ENCODE measurements at regions not wholly inside any gene's neighbourhood (a gene's known extent, or its start where the extent isn't known, plus 50 kb on each side); places are given as distances from the start of the nearest gene placed in this dataset.
A peak's percentile ranks its signal among the peaks of the same experiment; 100 is the strongest.

DNA sequence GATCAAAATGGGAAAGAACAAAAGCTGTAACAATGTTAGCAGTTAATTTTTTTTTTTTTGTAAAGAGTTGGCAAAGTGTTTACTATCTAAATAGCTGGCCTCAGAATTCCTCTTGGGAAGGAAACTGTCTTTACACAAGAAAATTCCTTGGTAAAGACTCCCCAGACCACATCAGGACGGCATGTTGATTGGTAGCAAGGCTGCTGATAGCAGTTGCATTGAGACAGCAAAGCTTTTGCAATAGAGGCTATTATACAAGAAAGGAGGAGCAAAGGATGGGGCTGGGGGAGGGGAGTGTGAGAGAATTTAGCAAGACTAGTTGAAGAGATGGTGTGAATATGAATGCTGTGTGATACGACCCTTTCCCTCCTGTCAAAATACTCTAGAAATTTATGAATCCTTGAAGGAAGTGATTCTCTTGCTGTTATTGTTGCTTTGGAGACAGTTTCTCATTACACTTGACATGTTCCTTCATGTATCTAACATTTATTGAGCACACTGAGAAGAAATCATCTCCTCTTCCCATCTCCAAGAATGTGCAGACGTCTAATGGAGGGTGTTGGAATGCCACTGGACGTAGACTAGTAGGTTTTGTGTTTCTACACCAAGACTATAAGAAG is 355.6 kb downstream of the SIPA1L2 start:
- Histone ChIP-seq H3K36me3 (ENCODE audit: insufficient read depth, low read length) (no peaks in the 10 kb centered on the region), H3K9me2 (ENCODE audit: insufficient read depth, low read length) (no peaks in the 10 kb centered on the region), H3K27ac (ENCODE audit: low read length) (no peak overlapping the region), H3F3A (ENCODE audit: insufficient read depth, low read length, poor library complexity, severe bottlenecking) (no peaks in the 10 kb centered on the region), H3K4me3 (ENCODE audit: low read length) (peak overlapping the region; percentile 15), H3K9me3 (ENCODE audit: low read length) (no peaks in the 10 kb centered on the region), H3K27me3 (ENCODE audit: insufficient read depth, low read depth, low read length) (no peaks in the 10 kb centered on the region), H3K79me2 (replicated peaks; ENCODE audit: insufficient read depth, low read length) (no peaks in the 10 kb centered on the region), H2AFZ (ENCODE audit: low read depth, low read length) (no peak overlapping the region), H4K20me1 (ENCODE audit: insufficient read depth) (no peaks in the 10 kb centered on the region), H3K4me2 (ENCODE audit: low read length) (no peak overlapping the region), H3K9ac (ENCODE audit: low read length) (no peak overlapping the region)
- TF ChIP-seq POLR2AphosphoS5 (IDR thresholded peaks at IDR 0.05) (peak; percentile 72), SMC3 (conservative IDR thresholded peaks at IDR 0.05; ENCODE audit: poor library complexity) (peak; percentile 28), TAF1 (IDR thresholded peaks at IDR 0.05; ENCODE audit: low read depth) (no peak), RAD21 (conservative IDR thresholded peaks at IDR 0.05) (peak; percentile 29), MXI1 (conservative IDR thresholded peaks at IDR 0.05; ENCODE audit: poor library complexity, severe bottlenecking) (no peak), EZH2 (IDR thresholded peaks at IDR 0.05; ENCODE audit: borderline replicate concordance, insufficient read depth, low read length, poor library complexity, severe bottlenecking) (no peak), EP300 (conservative IDR thresholded peaks at IDR 0.05; ENCODE audit: poor library complexity, severe bottlenecking) (peak; percentile 88)
- TF ChIP-seq, protein P1, sequence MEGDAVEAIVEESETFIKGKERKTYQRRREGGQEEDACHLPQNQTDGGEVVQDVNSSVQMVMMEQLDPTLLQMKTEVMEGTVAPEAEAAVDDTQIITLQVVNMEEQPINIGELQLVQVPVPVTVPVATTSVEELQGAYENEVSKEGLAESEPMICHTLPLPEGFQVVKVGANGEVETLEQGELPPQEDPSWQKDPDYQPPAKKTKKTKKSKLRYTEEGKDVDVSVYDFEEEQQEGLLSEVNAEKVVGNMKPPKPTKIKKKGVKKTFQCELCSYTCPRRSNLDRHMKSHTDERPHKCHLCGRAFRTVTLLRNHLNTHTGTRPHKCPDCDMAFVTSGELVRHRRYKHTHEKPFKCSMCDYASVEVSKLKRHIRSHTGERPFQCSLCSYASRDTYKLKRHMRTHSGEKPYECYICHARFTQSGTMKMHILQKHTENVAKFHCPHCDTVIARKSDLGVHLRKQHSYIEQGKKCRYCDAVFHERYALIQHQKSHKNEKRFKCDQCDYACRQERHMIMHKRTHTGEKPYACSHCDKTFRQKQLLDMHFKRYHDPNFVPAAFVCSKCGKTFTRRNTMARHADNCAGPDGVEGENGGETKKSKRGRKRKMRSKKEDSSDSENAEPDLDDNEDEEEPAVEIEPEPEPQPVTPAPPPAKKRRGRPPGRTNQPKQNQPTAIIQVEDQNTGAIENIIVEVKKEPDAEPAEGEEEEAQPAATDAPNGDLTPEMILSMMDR (IDR thresholded peaks at IDR 0.05; ENCODE audit: poor library complexity, severe bottlenecking): no peak
- TF ChIP-seq, protein P2, sequence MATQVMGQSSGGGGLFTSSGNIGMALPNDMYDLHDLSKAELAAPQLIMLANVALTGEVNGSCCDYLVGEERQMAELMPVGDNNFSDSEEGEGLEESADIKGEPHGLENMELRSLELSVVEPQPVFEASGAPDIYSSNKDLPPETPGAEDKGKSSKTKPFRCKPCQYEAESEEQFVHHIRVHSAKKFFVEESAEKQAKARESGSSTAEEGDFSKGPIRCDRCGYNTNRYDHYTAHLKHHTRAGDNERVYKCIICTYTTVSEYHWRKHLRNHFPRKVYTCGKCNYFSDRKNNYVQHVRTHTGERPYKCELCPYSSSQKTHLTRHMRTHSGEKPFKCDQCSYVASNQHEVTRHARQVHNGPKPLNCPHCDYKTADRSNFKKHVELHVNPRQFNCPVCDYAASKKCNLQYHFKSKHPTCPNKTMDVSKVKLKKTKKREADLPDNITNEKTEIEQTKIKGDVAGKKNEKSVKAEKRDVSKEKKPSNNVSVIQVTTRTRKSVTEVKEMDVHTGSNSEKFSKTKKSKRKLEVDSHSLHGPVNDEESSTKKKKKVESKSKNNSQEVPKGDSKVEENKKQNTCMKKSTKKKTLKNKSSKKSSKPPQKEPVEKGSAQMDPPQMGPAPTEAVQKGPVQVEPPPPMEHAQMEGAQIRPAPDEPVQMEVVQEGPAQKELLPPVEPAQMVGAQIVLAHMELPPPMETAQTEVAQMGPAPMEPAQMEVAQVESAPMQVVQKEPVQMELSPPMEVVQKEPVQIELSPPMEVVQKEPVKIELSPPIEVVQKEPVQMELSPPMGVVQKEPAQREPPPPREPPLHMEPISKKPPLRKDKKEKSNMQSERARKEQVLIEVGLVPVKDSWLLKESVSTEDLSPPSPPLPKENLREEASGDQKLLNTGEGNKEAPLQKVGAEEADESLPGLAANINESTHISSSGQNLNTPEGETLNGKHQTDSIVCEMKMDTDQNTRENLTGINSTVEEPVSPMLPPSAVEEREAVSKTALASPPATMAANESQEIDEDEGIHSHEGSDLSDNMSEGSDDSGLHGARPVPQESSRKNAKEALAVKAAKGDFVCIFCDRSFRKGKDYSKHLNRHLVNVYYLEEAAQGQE (IDR thresholded peaks at IDR 0.05; ENCODE audit: borderline replicate concordance): peak; percentile 39

DNA sequence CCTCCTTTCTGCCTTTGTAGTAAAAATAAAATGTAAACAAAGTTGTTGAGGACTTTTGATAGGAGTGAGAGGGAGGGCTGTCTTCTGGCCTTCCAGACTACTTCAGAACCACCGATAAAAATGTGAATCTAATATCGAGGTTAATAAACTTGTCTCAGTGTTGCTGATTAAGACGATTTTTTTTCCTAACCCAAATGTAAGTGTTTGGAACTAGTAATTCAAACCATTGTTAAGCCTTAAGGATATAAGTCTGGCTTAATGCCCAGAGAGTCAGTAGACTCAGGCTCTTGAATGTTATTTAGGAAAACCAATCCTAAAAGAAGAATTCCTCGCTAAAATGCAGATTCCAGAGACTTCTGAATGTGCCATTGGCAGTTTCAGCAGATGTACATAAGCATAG is 356.9 kb downstream of the SIPA1L2 start:
- H3K9me2 ChIP-seq (ENCODE audit: insufficient read depth, low read length): no peaks in the 10 kb centered on the region
- H3K27me3 ChIP-seq (ENCODE audit: insufficient read depth, low read depth, low read length): no peaks in the 10 kb centered on the region
- no peak overlapping the region for H2AFZ ChIP-seq (ENCODE audit: low read depth, low read length)
- no peaks in the 10 kb centered on the region for H3K9me3 ChIP-seq (ENCODE audit: low read length)
- H4K20me1 ChIP-seq (ENCODE audit: insufficient read depth): no peaks in the 10 kb centered on the region
- H3K4me2 ChIP-seq (ENCODE audit: low read length): no peak overlapping the region
- no peak overlapping the region for H3K9ac ChIP-seq (ENCODE audit: low read length)
- H3K79me2 ChIP-seq (replicated peaks; ENCODE audit: insufficient read depth, low read length): no peaks in the 10 kb centered on the region
- TF ChIP-seq, protein P1 (IDR thresholded peaks at IDR 0.05; ENCODE audit: poor library complexity, severe bottlenecking): no peak
- TF ChIP-seq SMC3 (conservative IDR thresholded peaks at IDR 0.05; ENCODE audit: poor library complexity) (no peak), EP300 (conservative IDR thresholded peaks at IDR 0.05; ENCODE audit: poor library complexity, severe bottlenecking) (no peak), TAF1 (IDR thresholded peaks at IDR 0.05; ENCODE audit: low read depth) (no peak), MXI1 (conservative IDR thresholded peaks at IDR 0.05; ENCODE audit: poor library complexity, severe bottlenecking) (no peak), POLR2AphosphoS5 (IDR thresholded peaks at IDR 0.05) (no peak), RAD21 (conservative IDR thresholded peaks at IDR 0.05) (no peak), EZH2 (IDR thresholded peaks at IDR 0.05; ENCODE audit: borderline replicate concordance, insufficient read depth, low read length, poor library complexity, severe bottlenecking) (no peak)
- TF ChIP-seq, protein P2 (IDR thresholded peaks at IDR 0.05; ENCODE audit: borderline replicate concordance): no peak
- H3K4me3 ChIP-seq (ENCODE audit: low read length): no peak overlapping the region
- no peak overlapping the region for H3K27ac ChIP-seq (ENCODE audit: low read length)
- no peaks in the 10 kb centered on the region for H3F3A ChIP-seq (ENCODE audit: insufficient read depth, low read length, poor library complexity, severe bottlenecking)
- no peaks in the 10 kb centered on the region for H3K36me3 ChIP-seq (ENCODE audit: insufficient read depth, low read length)
